ENCODE measurements at regions not wholly inside any gene's neighbourhood (a gene's known extent, or its start where the extent isn't known, plus 50 kb on each side); places are given as distances from the start of the nearest gene placed in this dataset.

GRCh38 chr13:75115171-75115570, 366.8 kb downstream of the TBC1D4 start:
- TF ChIP-seq CTCF (IDR thresholded peaks at IDR 0.05) (no peak), POLR2AphosphoS5 (IDR thresholded peaks at IDR 0.05) (no peak), POLR2A (IDR thresholded peaks at IDR 0.05) (no peak)
- no peaks in the 10 kb centered on the region for H3K36me3 ChIP-seq
- H3K9me3 ChIP-seq: peaks cover 5 to 6% of the 10 kb centered on the region in 2 donors
- intact Hi-C loops (cut with DNase I; ENCODE audit: low total_unique reads): no loop called here
- H3K4me3 ChIP-seq: no peak overlapping the region
- no peak overlapping the region for H3K27ac ChIP-seq
- no peak for DNase-seq (ENCODE audit: low spot score in 2 of 2)
- H3K4me1 ChIP-seq: no peaks in the 10 kb centered on the region
- H3K27me3 ChIP-seq: no peaks in the 10 kb centered on the region

GRCh38 chr13:75103976-75104375, 378.0 kb downstream of the TBC1D4 start:
- H3K4me3 ChIP-seq: no peak overlapping the region
- intact Hi-C loops (cut with DNase I; ENCODE audit: low total_unique reads): no loop called here

GRCh38 chr13:75102001-75102716, 379.8 kb downstream of the TBC1D4 start:
- DNase-seq (ENCODE audit: low spot score in 2 of 2): no peak
- Histone ChIP-seq H3K4me3 (no peak overlapping the region), H3K4me1 (no peaks in the 10 kb centered on the region), H3K27me3 (no peaks in the 10 kb centered on the region), H3K9me3 (peaks cover 0 to 7% of the 10 kb centered on the region in 2 donors), H3K27ac (no peak overlapping the region), H3K36me3 (no peaks in the 10 kb centered on the region)
- intact Hi-C loops (cut with DNase I; ENCODE audit: low total_unique reads): no loop called here
- no peak for TF ChIP-seq POLR2AphosphoS5 (IDR thresholded peaks at IDR 0.05)
- TF ChIP-seq POLR2A (IDR thresholded peaks at IDR 0.05): no peak
- TF ChIP-seq CTCF (IDR thresholded peaks at IDR 0.05): no peak

More at GRCh38 chr13:75103976-75104375, 378.0 kb downstream of the TBC1D4 start:
- no peak for TF ChIP-seq CTCF (IDR thresholded peaks at IDR 0.05)
- no peak for TF ChIP-seq POLR2A (IDR thresholded peaks at IDR 0.05)
- TF ChIP-seq POLR2AphosphoS5 (IDR thresholded peaks at IDR 0.05): no peak
- no peak overlapping the region for H3K27ac ChIP-seq
- DNase-seq (ENCODE audit: low spot score in 2 of 2): no peak
- H3K4me1 ChIP-seq: no peaks in the 10 kb centered on the region
- no peaks in the 10 kb centered on the region for H3K27me3 ChIP-seq
- peaks cover 0 to 7% of the 10 kb centered on the region in 2 donors for H3K9me3 ChIP-seq
- no peaks in the 10 kb centered on the region for H3K36me3 ChIP-seq

GRCh38 chr13:75101348-75101747, 380.6 kb downstream of the TBC1D4 start:
- H3K4me1 ChIP-seq: no peaks in the 10 kb centered on the region
- no peak for TF ChIP-seq POLR2AphosphoS5 (IDR thresholded peaks at IDR 0.05)
- TF ChIP-seq POLR2A (IDR thresholded peaks at IDR 0.05): no peak
- no peak for TF ChIP-seq CTCF (IDR thresholded peaks at IDR 0.05)
- H3K4me3 ChIP-seq: no peak overlapping the region
- H3K27ac ChIP-seq: no peak overlapping the region
- intact Hi-C loops (cut with DNase I; ENCODE audit: low total_unique reads): no loop called here
- no peaks in the 10 kb centered on the region for H3K9me3 ChIP-seq
- no peaks in the 10 kb centered on the region for H3K27me3 ChIP-seq
- no peaks in the 10 kb centered on the region for H3K36me3 ChIP-seq
- DNase-seq (ENCODE audit: low spot score in 2 of 2): no peak

GRCh38 chr13:75092143-75092542, 389.8 kb downstream of the TBC1D4 start:
- DNase-seq (ENCODE audit: low spot score in 2 of 2): no peak
- no peak for TF ChIP-seq POLR2A (IDR thresholded peaks at IDR 0.05)
- no peak for TF ChIP-seq CTCF (IDR thresholded peaks at IDR 0.05)
- TF ChIP-seq POLR2AphosphoS5 (IDR thresholded peaks at IDR 0.05): no peak
- Histone ChIP-seq H3K4me1 (no peaks in the 10 kb centered on the region), H3K27me3 (no peaks in the 10 kb centered on the region), H3K9me3 (no peaks in the 10 kb centered on the region), H3K27ac (no peak overlapping the region), H3K36me3 (no peaks in the 10 kb centered on the region), H3K4me3 (no peak overlapping the region)
- intact Hi-C loops (cut with DNase I; ENCODE audit: low total_unique reads): no loop called here

Measured in breast epithelium (tissue), 4 donors.